Lower leg skin (tissue), 4 donors: ENCODE measurements at regions not wholly inside any gene's neighbourhood (a gene's known extent, or its start where the extent isn't known, plus 50 kb on each side); places are given as distances from the start of the nearest gene placed in this dataset.

Experiments used
- DNase-seq, 2 donors: peaks; one replicate each; pipeline ENCODE4 v3.0.0-alpha.2; 2019; ENCODE audit warnings: low spot score in 2 of 2
- H3K4me3 ChIP-seq: fragments of 200-600 bp; sonication (generic); 2 replicates; pipeline ENCODE4 v1.5.1; 2017; ENCODE audit warnings: mild to moderate bottlenecking, low read depth; ENCODE audit not compliant: poor library complexity, severe bottlenecking
- POLR2A ChIP-seq, 2 donors: fragments of 450-650 bp; IDR thresholded peaks; one replicate each; pipeline ENCODE4 v1.6.1; 2016 to 2017; ENCODE audit warnings: antibody characterized with exemption in 2 of 2, mild to moderate bottlenecking in 1 of 2, moderate library complexity in 1 of 2
- WGBS, 2 donors: methylation state at CpG; one replicate each; pipeline ENCODE4 v1.1.5; 2018; 5-methylcytosine and 5-hydroxymethylcytosine counted together
- intact Hi-C: fragments of 100-400 bp; cut with DNase I; formaldehyde crosslinking; loops from one replicate; pipeline ENCODE4 v1.15.0; 2023; ENCODE audit warnings: low total_unique reads
- TF ChIP-seq, protein P1 (sequence below), 3 donors: fragments of 450-650 bp; IDR thresholded peaks; one replicate each; pipeline ENCODE4 v1.5.1; 2016; ENCODE audit warnings: antibody characterized with exemption in 3 of 3, mild to moderate bottlenecking in 3 of 3, moderate library complexity in 2 of 3

GRCh38 chr6:134449004-134449403, 131.1 kb upstream of the SGK1 start:
- DNase-seq, result no peak
- 95 to 100% methylated on average over 1 of the region's 1 CpG for WGBS, 2 donors
- H3K4me3 ChIP-seq, result no peak overlapping the region
- TF ChIP-seq POLR2A (IDR thresholded peaks at IDR 0.05), result no peak
- TF ChIP-seq, protein P1, sequence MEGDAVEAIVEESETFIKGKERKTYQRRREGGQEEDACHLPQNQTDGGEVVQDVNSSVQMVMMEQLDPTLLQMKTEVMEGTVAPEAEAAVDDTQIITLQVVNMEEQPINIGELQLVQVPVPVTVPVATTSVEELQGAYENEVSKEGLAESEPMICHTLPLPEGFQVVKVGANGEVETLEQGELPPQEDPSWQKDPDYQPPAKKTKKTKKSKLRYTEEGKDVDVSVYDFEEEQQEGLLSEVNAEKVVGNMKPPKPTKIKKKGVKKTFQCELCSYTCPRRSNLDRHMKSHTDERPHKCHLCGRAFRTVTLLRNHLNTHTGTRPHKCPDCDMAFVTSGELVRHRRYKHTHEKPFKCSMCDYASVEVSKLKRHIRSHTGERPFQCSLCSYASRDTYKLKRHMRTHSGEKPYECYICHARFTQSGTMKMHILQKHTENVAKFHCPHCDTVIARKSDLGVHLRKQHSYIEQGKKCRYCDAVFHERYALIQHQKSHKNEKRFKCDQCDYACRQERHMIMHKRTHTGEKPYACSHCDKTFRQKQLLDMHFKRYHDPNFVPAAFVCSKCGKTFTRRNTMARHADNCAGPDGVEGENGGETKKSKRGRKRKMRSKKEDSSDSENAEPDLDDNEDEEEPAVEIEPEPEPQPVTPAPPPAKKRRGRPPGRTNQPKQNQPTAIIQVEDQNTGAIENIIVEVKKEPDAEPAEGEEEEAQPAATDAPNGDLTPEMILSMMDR (IDR thresholded peaks at IDR 0.05), result no peak
- intact Hi-C loops, result no loop called here

DNA sequence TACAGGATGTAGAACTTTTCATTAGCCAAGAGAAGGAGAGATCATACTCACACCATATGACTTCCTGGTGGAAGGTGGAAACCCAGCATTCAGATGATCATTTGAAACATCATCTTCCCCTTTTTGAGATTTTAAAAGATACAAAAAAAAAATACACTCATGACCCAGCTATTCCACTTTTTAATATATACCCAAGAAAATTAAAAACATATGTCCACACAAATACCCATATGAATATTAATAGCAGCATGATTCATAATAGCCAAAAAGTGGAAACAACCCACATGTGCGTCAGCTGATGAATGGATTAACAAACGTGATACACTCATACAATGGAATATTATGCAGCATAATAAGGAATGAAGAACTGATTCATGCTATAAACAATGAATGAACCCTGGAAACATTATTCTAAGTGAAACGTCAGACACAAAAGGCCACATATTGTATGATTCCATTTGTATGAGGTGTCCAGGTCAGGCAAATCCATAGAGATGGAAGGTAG, 130.0 kb upstream of the SGK1 start:
- no peak for DNase-seq
- intact Hi-C loops, result no loop called here
- TF ChIP-seq, protein P1 (IDR thresholded peaks at IDR 0.05), result no peak
- no peak for TF ChIP-seq POLR2A (IDR thresholded peaks at IDR 0.05)
- H3K4me3 ChIP-seq, result no peak overlapping the region
- 15 to 22% methylated on average over 3 of the region's 3 CpGs for WGBS, 2 donors

GRCh38 chr6:134447423-134447822, 129.5 kb upstream of the SGK1 start:
- no peak for TF ChIP-seq POLR2A (IDR thresholded peaks at IDR 0.05)
- TF ChIP-seq, protein P1 (IDR thresholded peaks at IDR 0.05), result no peak
- intact Hi-C loops, result no loop called here
- DNase-seq, result no peak
- no peak overlapping the region for H3K4me3 ChIP-seq
- 41% methylated on average over 3 of the region's 3 CpGs for WGBS, 2 donors

- WGBS, 2 donors, result 48 to 55% methylated on average over 3 of the region's 3 CpGs
- intact Hi-C loops, result no loop called here
- H3K4me3 ChIP-seq, result no peak overlapping the region
- no peak for DNase-seq
- no peak for TF ChIP-seq POLR2A (IDR thresholded peaks at IDR 0.05)
- TF ChIP-seq, protein P1 (IDR thresholded peaks at IDR 0.05), result no peak
Observed at GRCh38 chr6:134446896-134447295, 129.0 kb upstream of the SGK1 start.

DNA sequence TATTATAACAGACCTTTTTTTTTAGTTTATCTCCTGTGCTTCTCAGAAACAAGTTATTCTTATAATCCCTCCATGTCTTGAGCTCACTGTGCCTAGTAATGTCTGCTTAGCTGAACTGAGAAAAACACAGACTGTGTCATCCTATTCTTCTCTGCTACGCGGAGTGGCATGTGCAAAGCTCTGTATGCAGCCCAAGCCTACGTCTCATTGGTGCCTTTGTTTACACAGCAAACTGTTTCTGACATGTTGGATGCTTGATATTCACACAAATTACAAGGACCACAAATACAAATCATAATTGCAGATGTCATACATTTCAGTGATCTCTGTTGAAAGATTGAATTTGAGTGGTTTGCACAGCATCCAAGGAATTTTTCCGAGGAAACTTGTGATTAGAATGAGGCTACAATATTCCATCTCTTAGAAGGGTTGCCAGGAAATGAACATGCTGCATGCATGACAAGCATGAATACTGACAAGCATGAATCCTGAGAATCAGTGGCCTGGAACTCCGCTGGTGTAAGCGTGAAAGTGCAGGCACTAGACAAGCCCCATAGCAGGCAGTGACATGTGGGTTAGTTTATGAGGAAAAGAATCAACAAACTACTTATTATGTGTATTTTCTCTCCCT, 128.4 kb upstream of the SGK1 start:
- no peak overlapping the region for H3K4me3 ChIP-seq
- DNase-seq, result no peak
- intact Hi-C loops, result no loop called here
- TF ChIP-seq POLR2A (IDR thresholded peaks at IDR 0.05), result no peak
- TF ChIP-seq, protein P1 (IDR thresholded peaks at IDR 0.05), result no peak
- 34 to 35% methylated on average over 6 of the region's 6 CpGs for WGBS, 2 donors

GRCh38 chr6:134443009-134443408, 125.1 kb upstream of the SGK1 start:
- TF ChIP-seq, protein P1 (IDR thresholded peaks at IDR 0.05), result no peak
- no peak for TF ChIP-seq POLR2A (IDR thresholded peaks at IDR 0.05)
- intact Hi-C loops, result no loop called here
- no peak overlapping the region for H3K4me3 ChIP-seq
- DNase-seq, result no peak
- 68 to 82% methylated on average over 4 of the region's 4 CpGs for WGBS, 2 donors
